ENCODE measurements at regions not wholly inside any gene's neighbourhood (a gene's known extent, or its start where the extent isn't known, plus 50 kb on each side); places are given as distances from the start of the nearest gene placed in this dataset.

DNA sequence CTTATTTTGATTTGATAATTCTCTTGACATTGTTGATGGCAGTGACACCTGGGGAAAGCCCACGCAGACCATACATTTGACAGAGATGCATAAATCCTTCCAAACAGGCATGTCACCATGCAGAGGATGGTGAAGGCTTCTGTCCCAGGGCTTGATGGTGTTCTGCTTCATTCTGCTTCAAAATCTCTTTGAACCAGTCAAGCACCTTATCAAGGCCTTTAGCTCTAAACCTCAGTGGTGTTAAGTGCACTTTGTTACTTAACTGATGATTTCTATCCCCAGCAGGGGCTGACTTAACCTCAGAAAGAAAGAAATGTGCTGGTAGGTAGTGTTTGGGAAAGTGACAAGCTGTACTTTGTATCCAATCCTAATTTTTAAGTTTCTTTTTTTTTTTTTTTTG, 81.1 kb downstream of the RRAGC start:
- POLR2A ChIA-PET: interaction anchor here (1.1 kb wide), 1 partner anchor 32 kb away, joined by 3 read pairs; no protein-coding TSS in a partner anchor
- DNase-seq (ENCODE audit: low spot score) (no peak), ATAC-seq (no peak)
- H3K9me3 Mint-ChIP-seq: no peaks in the 10 kb centered on the region
- TF ChIP-seq, protein P1, sequence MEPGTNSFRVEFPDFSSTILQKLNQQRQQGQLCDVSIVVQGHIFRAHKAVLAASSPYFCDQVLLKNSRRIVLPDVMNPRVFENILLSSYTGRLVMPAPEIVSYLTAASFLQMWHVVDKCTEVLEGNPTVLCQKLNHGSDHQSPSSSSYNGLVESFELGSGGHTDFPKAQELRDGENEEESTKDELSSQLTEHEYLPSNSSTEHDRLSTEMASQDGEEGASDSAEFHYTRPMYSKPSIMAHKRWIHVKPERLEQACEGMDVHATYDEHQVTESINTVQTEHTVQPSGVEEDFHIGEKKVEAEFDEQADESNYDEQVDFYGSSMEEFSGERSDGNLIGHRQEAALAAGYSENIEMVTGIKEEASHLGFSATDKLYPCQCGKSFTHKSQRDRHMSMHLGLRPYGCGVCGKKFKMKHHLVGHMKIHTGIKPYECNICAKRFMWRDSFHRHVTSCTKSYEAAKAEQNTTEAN (CRISPR knock-in tag; IDR thresholded peaks at IDR 0.05): no peak
- TF ChIP-seq GRHL2 (CRISPR knock-in tag; IDR thresholded peaks at IDR 0.05; ENCODE audit: insufficient replicate concordance, severe bottlenecking) (no peak), SMAD4 (CRISPR knock-in tag; IDR thresholded peaks at IDR 0.05) (no peak), JAZF1 (CRISPR knock-in tag; IDR thresholded peaks at IDR 0.05) (no peak), OVOL2 (CRISPR knock-in tag; IDR thresholded peaks at IDR 0.05; ENCODE audit: borderline replicate concordance) (no peak), MYBL2 (CRISPR knock-in tag; IDR thresholded peaks at IDR 0.05) (no peak), NFE2L1 (CRISPR knock-in tag; IDR thresholded peaks at IDR 0.05) (no peak), FOXK1 (CRISPR knock-in tag; IDR thresholded peaks at IDR 0.05) (no peak), ZNF219 (CRISPR knock-in tag; IDR thresholded peaks at IDR 0.05; ENCODE audit: borderline replicate concordance) (no peak)
- TF ChIP-seq, protein P2, sequence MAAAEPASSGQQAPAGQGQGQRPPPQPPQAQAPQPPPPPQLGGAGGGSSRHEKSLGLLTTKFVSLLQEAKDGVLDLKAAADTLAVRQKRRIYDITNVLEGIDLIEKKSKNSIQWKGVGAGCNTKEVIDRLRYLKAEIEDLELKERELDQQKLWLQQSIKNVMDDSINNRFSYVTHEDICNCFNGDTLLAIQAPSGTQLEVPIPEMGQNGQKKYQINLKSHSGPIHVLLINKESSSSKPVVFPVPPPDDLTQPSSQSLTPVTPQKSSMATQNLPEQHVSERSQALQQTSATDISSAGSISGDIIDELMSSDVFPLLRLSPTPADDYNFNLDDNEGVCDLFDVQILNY (CRISPR knock-in tag; IDR thresholded peaks at IDR 0.05): no peak
- TF ChIP-seq, protein P3, sequence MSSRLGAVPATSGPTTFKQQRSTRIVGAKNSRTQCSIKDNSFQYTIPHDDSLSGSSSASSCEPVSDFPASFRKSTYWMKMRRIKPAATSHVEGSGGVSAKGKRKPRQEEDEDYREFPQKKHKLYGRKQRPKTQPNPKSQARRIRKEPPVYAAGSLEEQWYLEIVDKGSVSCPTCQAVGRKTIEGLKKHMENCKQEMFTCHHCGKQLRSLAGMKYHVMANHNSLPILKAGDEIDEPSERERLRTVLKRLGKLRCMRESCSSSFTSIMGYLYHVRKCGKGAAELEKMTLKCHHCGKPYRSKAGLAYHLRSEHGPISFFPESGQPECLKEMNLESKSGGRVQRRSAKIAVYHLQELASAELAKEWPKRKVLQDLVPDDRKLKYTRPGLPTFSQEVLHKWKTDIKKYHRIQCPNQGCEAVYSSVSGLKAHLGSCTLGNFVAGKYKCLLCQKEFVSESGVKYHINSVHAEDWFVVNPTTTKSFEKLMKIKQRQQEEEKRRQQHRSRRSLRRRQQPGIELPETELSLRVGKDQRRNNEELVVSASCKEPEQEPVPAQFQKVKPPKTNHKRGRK (CRISPR knock-in tag; IDR thresholded peaks at IDR 0.05; ENCODE audit: borderline replicate concordance): no peak
- TF ChIP-seq, protein P4, sequence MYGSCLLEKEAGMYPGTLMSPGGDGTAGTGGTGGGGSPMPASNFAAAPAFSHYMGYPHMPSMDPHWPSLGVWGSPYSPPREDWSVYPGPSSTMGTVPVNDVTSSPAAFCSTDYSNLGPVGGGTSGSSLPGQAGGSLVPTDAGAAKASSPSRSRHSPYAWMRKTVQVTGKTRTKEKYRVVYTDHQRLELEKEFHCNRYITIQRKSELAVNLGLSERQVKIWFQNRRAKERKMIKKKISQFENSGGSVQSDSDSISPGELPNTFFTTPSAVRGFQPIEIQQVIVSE (CRISPR knock-in tag; IDR thresholded peaks at IDR 0.05; ENCODE audit: borderline replicate concordance): no peak
- TF ChIP-seq, protein P5, sequence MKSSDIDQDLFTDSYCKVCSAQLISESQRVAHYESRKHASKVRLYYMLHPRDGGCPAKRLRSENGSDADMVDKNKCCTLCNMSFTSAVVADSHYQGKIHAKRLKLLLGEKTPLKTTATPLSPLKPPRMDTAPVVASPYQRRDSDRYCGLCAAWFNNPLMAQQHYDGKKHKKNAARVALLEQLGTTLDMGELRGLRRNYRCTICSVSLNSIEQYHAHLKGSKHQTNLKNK (CRISPR knock-in tag; IDR thresholded peaks at IDR 0.05): no peak
- TF ChIP-seq, protein P6, sequence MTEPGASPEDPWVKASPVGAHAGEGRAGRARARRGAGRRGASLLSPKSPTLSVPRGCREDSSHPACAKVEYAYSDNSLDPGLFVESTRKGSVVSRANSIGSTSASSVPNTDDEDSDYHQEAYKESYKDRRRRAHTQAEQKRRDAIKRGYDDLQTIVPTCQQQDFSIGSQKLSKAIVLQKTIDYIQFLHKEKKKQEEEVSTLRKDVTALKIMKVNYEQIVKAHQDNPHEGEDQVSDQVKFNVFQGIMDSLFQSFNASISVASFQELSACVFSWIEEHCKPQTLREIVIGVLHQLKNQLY (CRISPR knock-in tag; IDR thresholded peaks at IDR 0.05): no peak
- TF ChIP-seq, protein P7, sequence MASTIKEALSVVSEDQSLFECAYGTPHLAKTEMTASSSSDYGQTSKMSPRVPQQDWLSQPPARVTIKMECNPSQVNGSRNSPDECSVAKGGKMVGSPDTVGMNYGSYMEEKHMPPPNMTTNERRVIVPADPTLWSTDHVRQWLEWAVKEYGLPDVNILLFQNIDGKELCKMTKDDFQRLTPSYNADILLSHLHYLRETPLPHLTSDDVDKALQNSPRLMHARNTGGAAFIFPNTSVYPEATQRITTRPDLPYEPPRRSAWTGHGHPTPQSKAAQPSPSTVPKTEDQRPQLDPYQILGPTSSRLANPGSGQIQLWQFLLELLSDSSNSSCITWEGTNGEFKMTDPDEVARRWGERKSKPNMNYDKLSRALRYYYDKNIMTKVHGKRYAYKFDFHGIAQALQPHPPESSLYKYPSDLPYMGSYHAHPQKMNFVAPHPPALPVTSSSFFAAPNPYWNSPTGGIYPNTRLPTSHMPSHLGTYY (CRISPR knock-in tag; IDR thresholded peaks at IDR 0.05): no peak
- TF ChIP-seq, protein P8, sequence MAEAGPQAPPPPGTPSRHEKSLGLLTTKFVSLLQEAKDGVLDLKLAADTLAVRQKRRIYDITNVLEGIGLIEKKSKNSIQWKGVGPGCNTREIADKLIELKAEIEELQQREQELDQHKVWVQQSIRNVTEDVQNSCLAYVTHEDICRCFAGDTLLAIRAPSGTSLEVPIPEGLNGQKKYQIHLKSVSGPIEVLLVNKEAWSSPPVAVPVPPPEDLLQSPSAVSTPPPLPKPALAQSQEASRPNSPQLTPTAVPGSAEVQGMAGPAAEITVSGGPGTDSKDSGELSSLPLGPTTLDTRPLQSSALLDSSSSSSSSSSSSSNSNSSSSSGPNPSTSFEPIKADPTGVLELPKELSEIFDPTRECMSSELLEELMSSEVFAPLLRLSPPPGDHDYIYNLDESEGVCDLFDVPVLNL (CRISPR knock-in tag; IDR thresholded peaks at IDR 0.05; ENCODE audit: borderline replicate concordance, low read depth): no peak
- TF ChIP-seq, protein P9, sequence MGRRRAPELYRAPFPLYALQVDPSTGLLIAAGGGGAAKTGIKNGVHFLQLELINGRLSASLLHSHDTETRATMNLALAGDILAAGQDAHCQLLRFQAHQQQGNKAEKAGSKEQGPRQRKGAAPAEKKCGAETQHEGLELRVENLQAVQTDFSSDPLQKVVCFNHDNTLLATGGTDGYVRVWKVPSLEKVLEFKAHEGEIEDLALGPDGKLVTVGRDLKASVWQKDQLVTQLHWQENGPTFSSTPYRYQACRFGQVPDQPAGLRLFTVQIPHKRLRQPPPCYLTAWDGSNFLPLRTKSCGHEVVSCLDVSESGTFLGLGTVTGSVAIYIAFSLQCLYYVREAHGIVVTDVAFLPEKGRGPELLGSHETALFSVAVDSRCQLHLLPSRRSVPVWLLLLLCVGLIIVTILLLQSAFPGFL (CRISPR knock-in tag; IDR thresholded peaks at IDR 0.05; ENCODE audit: borderline replicate concordance): no peak
- no peaks in the 10 kb centered on the region for H3K36me3 Mint-ChIP-seq
- H3K4me1 Mint-ChIP-seq: peaks cover 21% of the 10 kb centered on the region
- CTCF ChIA-PET: no interaction called here
- H3K4me3 Mint-ChIP-seq: no peak overlapping the region
- peaks cover 9% of the 10 kb centered on the region; the same call in 1 of the 2 replicates for H3K27me3 Mint-ChIP-seq (ENCODE audit: low read depth)
- no peak overlapping the region for H3K27ac Mint-ChIP-seq

Data from WTC11 (cell line).